Renal pelvis (tissue), 1 donor: ENCODE measurements at regions not wholly inside any gene's neighbourhood (a gene's known extent, or its start where the extent isn't known, plus 50 kb on each side); places are given as distances from the start of the nearest gene placed in this dataset.
"Not testable (repeated sequence)": the region's sequence is repeated elsewhere in the genome, so short reads cannot be mapped to it uniquely, and the experiment has no call there.

ENCODE experiments used
- DNase-seq: peaks from one replicate; pipeline ENCODE4 v3.0.0-alpha.2; 2013

- no peak for DNase-seq
These were observed 317.8 kb upstream of the SLITRK3 start for GRCh38 chr3:165513715-165514701.

- no peak for DNase-seq
These were observed 311.4 kb upstream of the SLITRK3 start for GRCh38 chr3:165507576-165507975.

GRCh38 chr3:165507060-165507459 is 310.9 kb upstream of the SLITRK3 start:
- no peak for DNase-seq

- DNase-seq = no peak
These were observed 309.5 kb upstream of the SLITRK3 start for GRCh38 chr3:165505657-165506056.

GRCh38 chr3:165504554-165504953 is 308.4 kb upstream of the SLITRK3 start:
- no peak for DNase-seq

GRCh38 chr3:165503825-165504224 is 307.6 kb upstream of the SLITRK3 start:
- DNase-seq = no peak

- DNase-seq = no peak
These were observed 307.2 kb upstream of the SLITRK3 start for GRCh38 chr3:165503346-165503745.

- DNase-seq = no peak
These were observed 306.5 kb upstream of the SLITRK3 start for GRCh38 chr3:165502707-165503106.

- not testable (repeated sequence) for DNase-seq
These were observed 302.6 kb upstream of the SLITRK3 start for GRCh38 chr3:165498742-165499141.

GRCh38 chr3:165491487-165491886 is 295.3 kb upstream of the SLITRK3 start:
- no peak for DNase-seq

GRCh38 chr3:165476399-165477060 is 280.3 kb upstream of the SLITRK3 start:
- DNase-seq = no peak

GRCh38 chr3:165466856-165467255 is 270.7 kb upstream of the SLITRK3 start:
- DNase-seq = no peak

GRCh38 chr3:165464736-165465135 is 268.6 kb upstream of the SLITRK3 start:
- DNase-seq = no peak

- DNase-seq = no peak
These were observed 267.3 kb upstream of the SLITRK3 start for GRCh38 chr3:165463531-165463930.

- no peak for DNase-seq
These were observed 266.6 kb upstream of the SLITRK3 start for GRCh38 chr3:165462636-165463334.

- DNase-seq = no peak
These were observed 264.0 kb upstream of the SLITRK3 start for GRCh38 chr3:165459924-165460835.

- DNase-seq = no peak
These were observed 262.9 kb upstream of the SLITRK3 start for GRCh38 chr3:165459111-165459510.

- DNase-seq = no peak
These were observed 260.9 kb upstream of the SLITRK3 start for GRCh38 chr3:165457096-165457495.

- no peak for DNase-seq
These were observed 259.6 kb upstream of the SLITRK3 start for GRCh38 chr3:165455793-165456192.

- no peak for DNase-seq
These were observed 259.2 kb upstream of the SLITRK3 start for GRCh38 chr3:165455360-165455759.

- no peak for DNase-seq
These were observed 255.3 kb upstream of the SLITRK3 start for GRCh38 chr3:165451371-165452070.
